Panc1 (cell line): ENCODE measurements at regions not wholly inside any gene's neighbourhood (a gene's known extent, or its start where the extent isn't known, plus 50 kb on each side); places are given as distances from the start of the nearest gene placed in this dataset.

Source experiments
- ATAC-seq: fragments of 200-7000 bp; cut with Tn5 transposase; 2 replicates; pipeline ENCODE4 v1.9.1; 2020; ENCODE audit warnings: mild to moderate bottlenecking, moderate library complexity
- BruUV-seq: library from RNA; stranded (reverse); fragments of 400-500 nt; replicated peaks from 2 replicates; lab custom pipeline; 2021; lab: Mats Ljungman, UMichigan
- CTCF ChIA-PET: fragments of 300-600 bp; sonication (Branson Sonifier 250); formaldehyde crosslinking; loops from one replicate; lab custom pipeline; 2022; ENCODE audit warnings: antibody characterized with exemption; lab: Charles Lee
- POLR2A ChIA-PET: fragments of 300-600 bp; sonication (Branson Sonifier 250); formaldehyde crosslinking; loops from one replicate; lab custom pipeline; 2022; ENCODE audit warnings: antibody characterized with exemption; lab: Charles Lee
- DNase-seq: peaks from one replicate; pipeline ENCODE4 v3.0.0-alpha.2; 2010; ENCODE audit warnings: low read depth, low spot score
- H3K27ac ChIP-seq: 2 replicates; pipeline ENCODE4 v1.5.1; 2011; ENCODE audit warnings: mild to moderate bottlenecking, low read length, inconsistent platforms
- H3K27me3 ChIP-seq: fragments of 200-500 bp; sonication (Bioruptor generic); 2 replicates; pipeline ENCODE4 v1.6.0; 2014; ENCODE audit warnings: low read length, inconsistent platforms; ENCODE audit not compliant: control insufficient read depth, insufficient read depth
- H3K36me3 ChIP-seq: fragments of 200-500 bp; sonication (Bioruptor generic); 2 replicates; pipeline ENCODE4 v1.5.1; 2014; ENCODE audit warnings: inconsistent platforms, mild to moderate bottlenecking, low read length, moderate library complexity; ENCODE audit not compliant: control insufficient read depth, insufficient read depth
- H3K4me1 ChIP-seq: 2 replicates; pipeline ENCODE4 v1.5.1; 2011; ENCODE audit warnings: inconsistent platforms, mild to moderate bottlenecking, low read length, moderate library complexity; ENCODE audit not compliant: control insufficient read depth, insufficient read depth
- H3K4me3 ChIP-seq, 2 experiments: 2 replicates each; pipeline ENCODE4 v1.5.1; 2011 to 2012; ENCODE audit warnings: low read depth in 2 of 2, low read length in 2 of 2, mild to moderate bottlenecking in 2 of 2, inconsistent platforms in 1 of 2, moderate library complexity in 1 of 2
- H3K9me3 ChIP-seq: fragments of 200-500 bp; sonication (Bioruptor generic); 2 replicates; pipeline ENCODE4 v1.5.1; 2014; ENCODE audit warnings: low read depth, mild to moderate bottlenecking, inconsistent platforms, low read length, moderate library complexity; ENCODE audit not compliant: control insufficient read depth, insufficient read depth
- CTCF ChIP-seq: fragments of 450-650 bp; IDR thresholded peaks from 2 replicates; pipeline ENCODE4 v1.5.1; 2017; ENCODE audit warnings: mild to moderate bottlenecking
- POLR2AphosphoS5 ChIP-seq: IDR thresholded peaks from 2 replicates; pipeline ENCODE4 v1.6.1; 2012; ENCODE audit warnings: mild to moderate bottlenecking, low read depth, low read length, moderate library complexity
- REST ChIP-seq, 2 experiments: IDR thresholded peaks; 2 replicates each; pipeline ENCODE4 v1.6.1; 2011 to 2012; ENCODE audit warnings: low read depth in 2 of 2, control low read depth in 1 of 2, low read length in 1 of 2, mild to moderate bottlenecking in 1 of 2, moderate library complexity in 1 of 2; ENCODE audit not compliant: insufficient read depth in 1 of 2
- SIN3A ChIP-seq: IDR thresholded peaks from 2 replicates; pipeline ENCODE4 v1.6.1; 2012; ENCODE audit warnings: low read depth, mild to moderate bottlenecking, low read length, moderate library complexity, borderline replicate concordance; ENCODE audit not compliant: insufficient read depth
- TCF7L2 ChIP-seq: IDR thresholded peaks from 2 replicates; pipeline ENCODE4 v1.6.1; 2011; ENCODE audit warnings: mild to moderate bottlenecking, low read depth, low read length, inconsistent platforms
- in situ Hi-C: cut with HindIII; loops from 2 replicates; pipeline ENCODE4 v1.10.0; 2016; ENCODE audit warnings: low sequenced_read_pairs, low pct_unique_long_range_greater_than_20kb
- intact Hi-C: fragments of 100-400 bp; cut with micrococcal nuclease; formaldehyde crosslinking; loops from one replicate; pipeline ENCODE4 v1.10.0; 2022; ENCODE audit not compliant: unreplicated experiment

- H3K9me3 ChIP-seq, result no peaks in the 10 kb centered on the region
- BruUV-seq, result no TSS peak
- ATAC-seq (no peak), DNase-seq (no peak)
- H3K27me3 ChIP-seq, result no peaks in the 10 kb centered on the region; the same call in 1 of the 2 replicates
- no peak for TF ChIP-seq SIN3A
- no peak for TF ChIP-seq REST (IDR thresholded peaks at IDR 0.05; ENCODE audit: insufficient read depth in 1 of 2, low read depth in 2 of 2, low read length in 1 of 2)
- TF ChIP-seq CTCF, result no peak
- no peak for TF ChIP-seq POLR2AphosphoS5
- TF ChIP-seq TCF7L2, result no peak
- ChIA-PET POLR2A (no interaction called here), CTCF (no interaction called here)
- no peak overlapping the region for H3K27ac ChIP-seq
- in situ Hi-C loops (no loop called here), intact Hi-C loops (no loop called here)
- no peaks in the 10 kb centered on the region for H3K36me3 ChIP-seq
- H3K4me1 ChIP-seq, result 0 out of 2 replicates have a peak, but pooled peaks cover 5% of the 10 kb centered on the region
- H3K4me3 ChIP-seq, result no peak overlapping the region
Observed at GRCh38 chr1:30513396-30514136, 209.8 kb downstream of the MATN1 start.

GRCh38 chr1:30512914-30513265, 210.5 kb downstream of the MATN1 start:
- no peak for ATAC-seq
- no peak for TF ChIP-seq TCF7L2
- no peak for TF ChIP-seq POLR2AphosphoS5
- TF ChIP-seq CTCF, result no peak
- TF ChIP-seq SIN3A, result no peak
- TF ChIP-seq REST (IDR thresholded peaks at IDR 0.05; ENCODE audit: insufficient read depth in 1 of 2, low read depth in 2 of 2, low read length in 1 of 2), result 0 out of 4 replicates have a peak, but pooled peaks of 1 of the 2 experiments have one; percentile 18
- H3K27me3 ChIP-seq, result no peaks in the 10 kb centered on the region; the same call in 1 of the 2 replicates
- ChIA-PET CTCF (no interaction called here), POLR2A (no interaction called here)
- BruUV-seq, result no TSS peak
- no peak overlapping the region for H3K4me3 ChIP-seq
- no peak overlapping the region for H3K27ac ChIP-seq
- in situ Hi-C loops (no loop called here), intact Hi-C loops (no loop called here)
- DNase-seq, result no peak
- H3K4me1 ChIP-seq, result 0 out of 2 replicates have a peak, but pooled peaks cover 5% of the 10 kb centered on the region
- no peaks in the 10 kb centered on the region for H3K36me3 ChIP-seq
- H3K9me3 ChIP-seq, result no peaks in the 10 kb centered on the region
